GM12865 (cell line): ENCODE measurements at regions not wholly inside any gene's neighbourhood (a gene's known extent, or its start where the extent isn't known, plus 50 kb on each side); places are given as distances from the start of the nearest gene placed in this dataset.

Experiments
- DNase-seq: peaks from one replicate; pipeline ENCODE4 v3.0.0; 2010; ENCODE audit warnings: low read depth
- H3K4me3 ChIP-seq: 2 replicates; pipeline ENCODE4 v1.5.1; 2011; ENCODE audit warnings: mild to moderate bottlenecking, low read depth, low read length, control low read depth
- CTCF ChIP-seq: IDR thresholded peaks from 2 replicates; pipeline ENCODE4 v1.5.1; 2011; ENCODE audit warnings: low read length, control low read depth, low read depth, inconsistent platforms; ENCODE audit not compliant: insufficient read depth; ENCODE audit errors: missing control alignments

- no peak for DNase-seq
- H3K4me3 ChIP-seq, result no peak overlapping the region
- TF ChIP-seq CTCF, result no peak
These were observed 99.7 kb upstream of the PPM1H start for GRCh38 chr12:63034601-63035000.

- DNase-seq, result no peak
- no peak for TF ChIP-seq CTCF
- no peak overlapping the region for H3K4me3 ChIP-seq
These were observed 94.7 kb upstream of the PPM1H start for GRCh38 chr12:63029676-63030075.

GRCh38 chr12:63028951-63029350 lies 94.0 kb upstream of the PPM1H start:
- no peak for DNase-seq
- no peak for TF ChIP-seq CTCF

GRCh38 chr12:63025116-63025515 lies 90.2 kb upstream of the PPM1H start:
- no peak for TF ChIP-seq CTCF
- no peak for DNase-seq
- no peak overlapping the region for H3K4me3 ChIP-seq

More at GRCh38 chr12:63028951-63029350, 94.0 kb upstream of the PPM1H start:
- no peak overlapping the region for H3K4me3 ChIP-seq

- no peak for DNase-seq
- TF ChIP-seq CTCF, result no peak
- no peak overlapping the region for H3K4me3 ChIP-seq
These were observed 89.0 kb upstream of the PPM1H start for GRCh38 chr12:63023926-63024325.

GRCh38 chr12:63021116-63021515 lies 86.2 kb upstream of the PPM1H start:
- TF ChIP-seq CTCF, result no peak
- DNase-seq, result no peak
- no peak overlapping the region for H3K4me3 ChIP-seq

GRCh38 chr12:63020269-63020668 lies 85.3 kb upstream of the PPM1H start:
- no peak for DNase-seq

More at GRCh38 chr12:63020269-63020668, 85.3 kb upstream of the PPM1H start:
- TF ChIP-seq CTCF, result no peak
- H3K4me3 ChIP-seq, result no peak overlapping the region
